Erythroblast (primary cell): ENCODE measurements at regions not wholly inside any gene's neighbourhood (a gene's known extent, or its start where the extent isn't known, plus 50 kb on each side); places are given as distances from the start of the nearest gene placed in this dataset.

Experiments
- DNase-seq, 2 experiments: peaks; one replicate each; lab custom pipeline; 2025; lab: John Stamatoyannopoulos, UW
- GATA1 ChIP-seq: IDR thresholded peaks from 2 replicates; pipeline ENCODE4 v1.6.1; 2011; ENCODE audit warnings: low read depth, mild to moderate bottlenecking, control low read depth, low read length, moderate library complexity
- POLR2A ChIP-seq: IDR thresholded peaks from 2 replicates; pipeline ENCODE4 v1.6.1; 2011; ENCODE audit warnings: mild to moderate bottlenecking, low read length

- TF ChIP-seq GATA1 (no peak), POLR2A (no peak)
- peak; percentile 8 to 33 for DNase-seq
These were observed 181.1 kb upstream of the SPEF2 start for GRCh38 chr5:35436400-35437057.

GRCh38 chr5:35430381-35431162 lies 187.1 kb upstream of the SPEF2 start:
- TF ChIP-seq GATA1 (no peak), POLR2A (no peak)
- DNase-seq = no peak

DNA sequence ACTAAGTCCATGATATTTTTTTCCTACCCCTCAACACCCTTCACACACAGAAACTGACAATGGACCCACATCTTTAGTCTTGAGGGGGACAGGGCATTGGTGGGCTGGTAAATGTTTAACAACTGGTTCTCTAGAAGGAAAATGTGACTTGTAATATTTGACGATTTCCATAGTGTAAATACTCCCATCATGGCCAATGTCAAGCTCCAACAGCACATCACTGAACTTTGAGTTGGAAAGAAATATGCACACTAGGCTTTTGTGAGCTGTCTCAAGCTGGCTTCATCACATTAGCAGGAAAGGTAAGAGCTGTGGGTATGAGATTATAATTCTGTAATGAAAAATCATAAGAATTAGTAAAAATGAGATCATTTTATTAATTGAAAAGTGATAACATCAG lies 189.9 kb upstream of the PRLR start:
- no peak for TF ChIP-seq POLR2A
- no peak for TF ChIP-seq GATA1
- no peak for DNase-seq

- TF ChIP-seq POLR2A (no peak), GATA1 (no peak)
These were observed 186.8 kb upstream of the PRLR start for GRCh38 chr5:35417040-35417439.

GRCh38 chr5:35416217-35416988 lies 186.1 kb upstream of the PRLR start:
- no peak for DNase-seq
- TF ChIP-seq POLR2A = no peak
- TF ChIP-seq GATA1 = no peak

More at GRCh38 chr5:35417040-35417439, 186.8 kb upstream of the PRLR start:
- no peak for DNase-seq

- no peak for TF ChIP-seq GATA1
- no peak for TF ChIP-seq POLR2A
These were observed 185.0 kb upstream of the PRLR start for GRCh38 chr5:35415309-35415708.

DNA sequence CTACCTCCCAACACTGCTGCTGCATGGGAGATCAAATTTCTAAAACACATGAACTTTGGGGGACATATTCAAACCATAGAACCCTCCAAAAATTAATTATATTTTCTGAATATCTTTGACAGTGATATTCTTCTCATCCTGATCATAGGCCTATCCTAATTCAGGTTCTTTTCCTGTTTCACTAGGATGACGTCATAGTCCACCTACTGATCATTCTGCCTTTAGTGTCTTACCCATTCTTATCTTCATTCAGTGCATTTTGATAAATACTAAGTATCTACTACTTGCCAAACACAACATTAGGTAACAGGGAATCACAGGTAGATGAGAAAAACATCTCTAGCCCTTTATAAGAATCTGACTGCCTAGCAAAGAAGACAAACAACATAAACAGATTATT lies 179.1 kb upstream of the PRLR start:
- TF ChIP-seq POLR2A = no peak
- TF ChIP-seq GATA1 = no peak
- DNase-seq = no peak

More at GRCh38 chr5:35415309-35415708, 185.0 kb upstream of the PRLR start:
- no peak for DNase-seq

- no peak for TF ChIP-seq GATA1
- TF ChIP-seq POLR2A = no peak
These were observed 177.9 kb upstream of the PRLR start for GRCh38 chr5:35408146-35408545.

DNA sequence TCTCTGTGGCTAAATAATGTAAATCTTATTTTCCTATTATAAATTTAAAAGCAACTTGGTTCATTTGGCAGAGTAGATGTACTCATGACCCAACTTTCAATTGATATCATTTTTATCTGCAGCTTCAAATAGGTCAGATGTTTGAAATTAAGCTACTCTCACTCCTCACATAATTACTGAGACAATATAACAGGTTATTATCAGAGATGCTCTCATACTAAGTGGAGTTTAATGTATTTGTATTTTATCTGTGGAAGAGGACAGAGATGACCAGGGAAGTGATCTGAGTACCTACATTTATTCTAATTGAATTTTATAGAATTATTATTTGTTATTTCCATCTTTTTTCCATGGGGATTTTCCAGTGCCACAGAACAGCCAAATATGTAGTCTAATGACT lies 177.4 kb upstream of the PRLR start:
- TF ChIP-seq POLR2A (no peak), GATA1 (no peak)

More at GRCh38 chr5:35408146-35408545, 177.9 kb upstream of the PRLR start:
- no peak for DNase-seq

GRCh38 chr5:35405938-35406337 lies 175.7 kb upstream of the PRLR start:
- TF ChIP-seq GATA1 (no peak), POLR2A (no peak)
- no peak for DNase-seq

More for the DNA sequence above, 177.4 kb upstream of the PRLR start:
- DNase-seq = no peak

GRCh38 chr5:35404701-35405100 lies 174.4 kb upstream of the PRLR start:
- TF ChIP-seq GATA1 = no peak
- no peak for TF ChIP-seq POLR2A
- no peak for DNase-seq

DNA sequence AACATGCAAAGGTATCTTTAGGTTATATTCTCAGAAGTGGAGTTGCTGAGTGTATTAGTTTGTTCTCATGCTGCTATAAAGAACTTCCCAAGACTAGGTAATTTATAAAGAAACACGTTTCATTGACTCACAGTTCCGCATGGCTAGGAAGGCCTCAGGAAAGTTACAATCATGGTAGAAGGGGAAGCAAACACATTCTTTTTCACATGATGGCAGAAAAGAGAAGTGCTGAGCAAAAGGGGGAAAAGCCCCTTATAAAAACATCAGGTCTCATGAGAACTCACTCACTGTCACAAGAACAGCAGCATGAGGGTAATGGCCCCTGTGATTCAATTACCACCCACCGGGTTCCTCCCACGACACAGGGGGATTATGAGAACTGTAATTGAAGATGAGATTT lies 163.6 kb upstream of the PRLR start:
- TF ChIP-seq GATA1 (no peak), POLR2A (no peak)
- no peak for DNase-seq

DNA sequence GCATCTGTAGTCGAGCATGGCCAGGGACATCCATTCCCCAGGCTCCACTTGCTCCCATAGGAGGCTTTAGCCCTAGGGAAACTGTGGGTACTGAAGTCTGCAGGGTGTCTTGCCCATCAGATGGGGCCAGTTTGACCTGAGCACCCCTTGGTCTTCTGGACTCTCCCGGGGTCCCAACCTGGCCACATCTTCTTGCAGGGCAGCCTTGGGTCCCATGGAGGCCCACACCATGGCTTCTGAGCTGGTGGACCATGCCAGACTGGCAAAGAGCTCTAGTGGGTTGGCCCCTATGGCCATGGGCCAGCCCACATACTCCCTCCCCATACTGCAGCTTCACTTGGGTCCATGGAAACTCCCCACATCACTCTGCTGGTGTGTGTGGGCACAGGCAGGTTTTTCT lies 154.4 kb upstream of the PRLR start:
- TF ChIP-seq GATA1 (no peak), POLR2A (no peak)
- no peak for DNase-seq

DNA sequence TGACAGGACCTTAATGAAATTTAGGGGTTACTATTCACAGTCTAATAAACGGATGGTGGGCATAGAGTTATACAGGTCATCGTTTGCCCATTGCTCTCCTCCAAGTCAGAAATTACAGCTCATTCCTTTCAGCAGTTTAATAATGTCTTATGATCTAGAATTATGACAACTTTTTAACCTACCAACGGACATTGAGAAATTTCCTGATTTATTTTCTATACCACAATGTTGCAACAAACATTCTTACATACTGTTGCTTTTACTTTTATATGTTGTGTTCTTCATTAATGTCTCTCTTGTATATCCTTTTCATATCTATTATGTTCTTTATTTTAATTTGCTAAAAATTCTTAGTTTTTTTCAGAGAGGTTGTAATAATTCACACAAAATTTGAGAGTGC lies 152.8 kb upstream of the PRLR start:
- no peak for TF ChIP-seq GATA1
- no peak for TF ChIP-seq POLR2A
- no peak for DNase-seq
